ENCODE measurements at regions not wholly inside any gene's neighbourhood (a gene's known extent, or its start where the extent isn't known, plus 50 kb on each side); places are given as distances from the start of the nearest gene placed in this dataset.

GRCh38 chr3:5635746-5636145 is 448.2 kb downstream of the EDEM1 start:
- BruUV-seq (replicated peaks), result no TSS peak
- Histone ChIP-seq H2AFZ (ENCODE audit: low read length) (no peak overlapping the region), H3K9me2 (ENCODE audit: insufficient read depth, low read length) (no peaks in the 10 kb centered on the region), H4K20me1 (ENCODE audit: insufficient read depth, low read length) (no peaks in the 10 kb centered on the region), H3K4me2 (ENCODE audit: low read length) (no peak overlapping the region), H3K36me3 (ENCODE audit: insufficient read depth, low read length) (no peaks in the 10 kb centered on the region), H3K27ac (ENCODE audit: low read depth, low read length, poor library complexity, severe bottlenecking) (no peak overlapping the region), H3K4me3 (ENCODE audit: low read depth, low read length, poor library complexity, severe bottlenecking) (no peak overlapping the region), H3K4me1 (ENCODE audit: insufficient read depth, low read length, poor library complexity, severe bottlenecking) (no peaks in the 10 kb centered on the region), H3K79me2 (ENCODE audit: insufficient read depth, low read depth, low read length) (no peaks in the 10 kb centered on the region), H3K9me3 (ENCODE audit: low read length) (no peaks in the 10 kb centered on the region)
- intact Hi-C loops (cut with micrococcal nuclease; ENCODE audit: unreplicated experiment), result no loop called here
- DNase-seq (ENCODE audit: low spot score), result no peak
- CTCF ChIA-PET (ENCODE audit: unreplicated experiment), result no interaction called here
- POLR2A ChIA-PET, result interaction anchor here (0.7 kb wide), 1 partner anchor 366 kb away, joined by 3 read pairs; no protein-coding TSS in a partner anchor
- TF ChIP-seq CTCF (conservative IDR thresholded peaks at IDR 0.05; ENCODE audit: low read length) (no peak), EZH2phosphoT487 (IDR thresholded peaks at IDR 0.05; ENCODE audit: borderline replicate concordance, low read depth, low read length) (no peak)

- BruUV-seq (replicated peaks), result no TSS peak
- DNase-seq (ENCODE audit: low spot score), result no peak
- Histone ChIP-seq H3K27ac (ENCODE audit: low read depth, low read length, poor library complexity, severe bottlenecking) (no peak overlapping the region), H3K4me1 (ENCODE audit: insufficient read depth, low read length, poor library complexity, severe bottlenecking) (no peaks in the 10 kb centered on the region), H3K36me3 (ENCODE audit: insufficient read depth, low read length) (no peaks in the 10 kb centered on the region), H3K4me2 (ENCODE audit: low read length) (no peak overlapping the region), H2AFZ (ENCODE audit: low read length) (no peak overlapping the region), H3K9me2 (ENCODE audit: insufficient read depth, low read length) (no peaks in the 10 kb centered on the region), H3K9me3 (ENCODE audit: low read length) (no peaks in the 10 kb centered on the region), H3K79me2 (ENCODE audit: insufficient read depth, low read depth, low read length) (no peaks in the 10 kb centered on the region), H3K4me3 (ENCODE audit: low read depth, low read length, poor library complexity, severe bottlenecking) (no peak overlapping the region), H4K20me1 (ENCODE audit: insufficient read depth, low read length) (no peaks in the 10 kb centered on the region)
- intact Hi-C loops (cut with micrococcal nuclease; ENCODE audit: unreplicated experiment), result no loop called here
- POLR2A ChIA-PET, result no interaction called here
- CTCF ChIA-PET (ENCODE audit: unreplicated experiment), result no interaction called here
- TF ChIP-seq CTCF (conservative IDR thresholded peaks at IDR 0.05; ENCODE audit: low read length) (no peak), EZH2phosphoT487 (IDR thresholded peaks at IDR 0.05; ENCODE audit: borderline replicate concordance, low read depth, low read length) (no peak)
Measured at GRCh38 chr3:5638550-5638949, 451.0 kb downstream of the EDEM1 start.

- H3K4me2 ChIP-seq (ENCODE audit: low read length), result no peak overlapping the region
- POLR2A ChIA-PET, result no interaction called here
- H3K36me3 ChIP-seq (ENCODE audit: insufficient read depth, low read length), result no peaks in the 10 kb centered on the region
- no peaks in the 10 kb centered on the region for H3K4me1 ChIP-seq (ENCODE audit: insufficient read depth, low read length, poor library complexity, severe bottlenecking)
- intact Hi-C loops (cut with micrococcal nuclease; ENCODE audit: unreplicated experiment), result no loop called here
- no peak overlapping the region for H3K4me3 ChIP-seq (ENCODE audit: low read depth, low read length, poor library complexity, severe bottlenecking)
- TF ChIP-seq CTCF (conservative IDR thresholded peaks at IDR 0.05; ENCODE audit: low read length), result no peak
- TF ChIP-seq EZH2phosphoT487 (IDR thresholded peaks at IDR 0.05; ENCODE audit: borderline replicate concordance, low read depth, low read length), result no peak
- no TSS peak for BruUV-seq (replicated peaks)
- H3K9me3 ChIP-seq (ENCODE audit: low read length), result no peaks in the 10 kb centered on the region
- H3K79me2 ChIP-seq (ENCODE audit: insufficient read depth, low read depth, low read length), result no peaks in the 10 kb centered on the region
- DNase-seq (ENCODE audit: low spot score), result no peak
- no peaks in the 10 kb centered on the region for H4K20me1 ChIP-seq (ENCODE audit: insufficient read depth, low read length)
- H2AFZ ChIP-seq (ENCODE audit: low read length), result no peak overlapping the region
- H3K27ac ChIP-seq (ENCODE audit: low read depth, low read length, poor library complexity, severe bottlenecking), result no peak overlapping the region
- H3K9me2 ChIP-seq (ENCODE audit: insufficient read depth, low read length), result no peaks in the 10 kb centered on the region
- CTCF ChIA-PET (ENCODE audit: unreplicated experiment), result no interaction called here
Measured at GRCh38 chr3:5644773-5645670, 457.5 kb downstream of the EDEM1 start.

Data from OCI-LY7 (cell line).